ENCODE measurements at regions not wholly inside any gene's neighbourhood (a gene's known extent, or its start where the extent isn't known, plus 50 kb on each side); places are given as distances from the start of the nearest gene placed in this dataset.

DNA sequence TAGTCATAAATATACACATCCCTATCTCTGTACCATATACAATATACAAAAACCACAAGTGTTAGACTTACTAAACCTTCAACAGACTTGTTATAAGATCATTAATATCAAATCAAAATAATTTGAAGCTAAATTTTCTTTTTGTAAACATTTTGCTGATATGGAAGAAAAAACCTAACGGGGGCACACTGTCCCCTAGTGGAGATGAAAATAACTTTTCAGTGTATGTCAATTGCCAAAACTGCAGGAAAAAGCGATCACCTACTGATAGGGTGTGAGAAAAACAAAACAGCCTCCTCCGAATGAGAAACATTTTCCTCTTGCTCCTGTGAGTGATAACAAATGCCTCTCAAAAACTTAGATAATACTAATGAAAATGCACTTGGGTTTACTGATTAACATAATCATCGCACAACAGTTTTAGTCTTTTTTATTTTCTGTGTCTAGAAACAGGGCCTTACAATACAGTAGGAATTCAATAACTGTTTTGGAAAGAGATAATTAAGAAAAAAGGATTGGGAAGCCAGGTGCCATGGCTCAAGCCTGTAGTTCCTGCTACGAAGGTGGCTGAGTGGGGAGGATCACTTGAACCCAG lies 322.7 kb downstream of the CRPPA start:
- TF ChIP-seq, protein P1, sequence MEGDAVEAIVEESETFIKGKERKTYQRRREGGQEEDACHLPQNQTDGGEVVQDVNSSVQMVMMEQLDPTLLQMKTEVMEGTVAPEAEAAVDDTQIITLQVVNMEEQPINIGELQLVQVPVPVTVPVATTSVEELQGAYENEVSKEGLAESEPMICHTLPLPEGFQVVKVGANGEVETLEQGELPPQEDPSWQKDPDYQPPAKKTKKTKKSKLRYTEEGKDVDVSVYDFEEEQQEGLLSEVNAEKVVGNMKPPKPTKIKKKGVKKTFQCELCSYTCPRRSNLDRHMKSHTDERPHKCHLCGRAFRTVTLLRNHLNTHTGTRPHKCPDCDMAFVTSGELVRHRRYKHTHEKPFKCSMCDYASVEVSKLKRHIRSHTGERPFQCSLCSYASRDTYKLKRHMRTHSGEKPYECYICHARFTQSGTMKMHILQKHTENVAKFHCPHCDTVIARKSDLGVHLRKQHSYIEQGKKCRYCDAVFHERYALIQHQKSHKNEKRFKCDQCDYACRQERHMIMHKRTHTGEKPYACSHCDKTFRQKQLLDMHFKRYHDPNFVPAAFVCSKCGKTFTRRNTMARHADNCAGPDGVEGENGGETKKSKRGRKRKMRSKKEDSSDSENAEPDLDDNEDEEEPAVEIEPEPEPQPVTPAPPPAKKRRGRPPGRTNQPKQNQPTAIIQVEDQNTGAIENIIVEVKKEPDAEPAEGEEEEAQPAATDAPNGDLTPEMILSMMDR (IDR thresholded peaks at IDR 0.05): no peak
- TF ChIP-seq POLR2AphosphoS5 (IDR thresholded peaks at IDR 0.05; ENCODE audit: insufficient read depth in 1 of 2, low read depth in 1 of 2): no peak
- TF ChIP-seq POLR2A (IDR thresholded peaks at IDR 0.05): no peak

Measured in vagina (tissue), 2 donors.